SK-N-SH (cell line): ENCODE measurements at regions not wholly inside any gene's neighbourhood (a gene's known extent, or its start where the extent isn't known, plus 50 kb on each side); places are given as distances from the start of the nearest gene placed in this dataset.

Experiments used
- CTCF ChIA-PET: fragments of 300-600, 350-600 bp; formaldehyde crosslinking; extraction: SDS; loops from one replicate; lab custom pipeline; 2021; lab: Yijun Ruan, JAX
- POLR2A ChIA-PET: fragments of 350-600 bp; sonication (Branson Sonifier 250); formaldehyde crosslinking; extraction: SDS; loops from one replicate; lab custom pipeline; 2020; ENCODE audit warnings: antibody characterized with exemption, inconsistent platforms; lab: Yijun Ruan, JAX
- DNase-seq: peaks from one replicate; pipeline ENCODE4 v3.0.0; 2012
- H2AFZ ChIP-seq: fragments of 200-600 bp; sonication (generic); 2 replicates; pipeline ENCODE4 v1.8.1; 2016; ENCODE audit warnings: antibody characterized with exemption, mild to moderate bottlenecking, low read depth
- H3F3A ChIP-seq: fragments of 200-600 bp; sonication (generic); replicated peaks from 2 replicates; pipeline ENCODE3; 2016; ENCODE audit warnings: antibody characterized with exemption, mild to moderate bottlenecking; ENCODE audit not compliant: insufficient read depth
- H3K27ac ChIP-seq, 2 experiments: fragments of 200-500 bp in 1 of 2; fragments of 200-600 bp in 1 of 2; sonication (Bioruptor generic) in 1 of 2; sonication (generic), shearing (Covaris generic) in 1 of 2; 2 replicates each; pipeline versions ENCODE4 v1.5.1 to v1.6.1; 2014 to 2016; ENCODE audit warnings: low read depth in 2 of 2, inconsistent platforms in 1 of 2, low read length in 1 of 2, mild to moderate bottlenecking in 1 of 2, mixed read lengths in 1 of 2
- H3K27me3 ChIP-seq: fragments of 200-600 bp; sonication (generic), shearing (Covaris generic); 2 replicates; pipeline ENCODE4 v1.6.1; 2016; ENCODE audit warnings: mixed run types; ENCODE audit not compliant: insufficient read depth
- H3K36me3 ChIP-seq, 2 experiments: fragments of 200-500 bp in 1 of 2; fragments of 200-600 bp in 1 of 2; sonication (Bioruptor generic) in 1 of 2; sonication (generic) in 1 of 2; replicated peaks in 1 of 2; 2 replicates each; pipeline versions ENCODE3 to v1.5.1; 2014 to 2016; ENCODE audit warnings: low read length in 1 of 2, mild to moderate bottlenecking in 1 of 2; ENCODE audit not compliant: insufficient read depth in 2 of 2, control insufficient read depth in 1 of 2
- H3K4me1 ChIP-seq, 2 experiments: fragments of 200-500 bp in 1 of 2; fragments of 200-600 bp in 1 of 2; sonication (Bioruptor generic) in 1 of 2; sonication (generic), shearing (Covaris generic) in 1 of 2; 2 replicates each; pipeline versions ENCODE4 v1.5.1 to v1.6.1; 2014 to 2016; ENCODE audit warnings: low read depth in 1 of 2, low read length in 1 of 2, mixed run types in 1 of 2; ENCODE audit not compliant: insufficient read depth in 2 of 2, control insufficient read depth in 1 of 2
- H3K4me2 ChIP-seq: fragments of 200-600 bp; sonication (generic), shearing (Covaris generic); 2 replicates; pipeline ENCODE4 v1.6.1; 2017; ENCODE audit warnings: mixed run types
- H3K4me3 ChIP-seq, 2 experiments: fragments of 200-500 bp in 1 of 2; fragments of 200-600 bp in 1 of 2; sonication (Bioruptor generic) in 1 of 2; sonication (generic), shearing (Covaris generic) in 1 of 2; 2 replicates each; pipeline versions ENCODE4 v1.5.1 to v1.8.1; 2014 to 2016; ENCODE audit warnings: low read depth in 2 of 2, inconsistent platforms in 1 of 2, low read length in 1 of 2, mild to moderate bottlenecking in 1 of 2, mixed read lengths in 1 of 2, moderate library complexity in 1 of 2
- H3K79me2 ChIP-seq: fragments of 200-600 bp; sonication (generic); 2 replicates; pipeline ENCODE4 v1.8.1; 2017; ENCODE audit warnings: mild to moderate bottlenecking; ENCODE audit not compliant: insufficient read depth
- H3K9ac ChIP-seq: fragments of 200-600 bp; sonication (generic); 2 replicates; pipeline ENCODE4 v1.6.1; 2017; ENCODE audit warnings: mixed run types
- H3K9me2 ChIP-seq: fragments of 200-600 bp; sonication (generic); 2 replicates; pipeline ENCODE4 v1.6.1; 2017; ENCODE audit warnings: mixed run types
- H3K9me3 ChIP-seq: fragments of 200-600 bp; sonication (generic); 2 replicates; pipeline ENCODE4 v1.6.1; 2017; ENCODE audit warnings: mixed run types, mild to moderate bottlenecking, moderate library complexity
- H4K20me1 ChIP-seq: fragments of 200-600 bp; sonication (generic); 2 replicates; pipeline ENCODE4 v1.6.1; 2017; ENCODE audit warnings: mild to moderate bottlenecking, mixed run types; ENCODE audit not compliant: insufficient read depth
- CHD2 ChIP-seq: fragments of 150-350 bp; IDR thresholded peaks from 2 replicates; pipeline ENCODE4 v1.6.1; 2018; ENCODE audit warnings: low read length; ENCODE audit not compliant: partially characterized antibody
- ELF1 ChIP-seq: IDR thresholded peaks from 2 replicates; pipeline ENCODE4 v1.4.0; 2012
- FOXJ3 ChIP-seq: sonication (generic); formaldehyde crosslinking; IDR thresholded peaks from 2 replicates; pipeline ENCODE4 v1.5.1; 2020; ENCODE audit warnings: mild to moderate bottlenecking, missing genetic modification reagents
- GABPA ChIP-seq: IDR thresholded peaks from 2 replicates; pipeline ENCODE4 v1.4.0; 2012; ENCODE audit warnings: low read depth, mild to moderate bottlenecking
- GATA2 ChIP-seq: sonication (generic); formaldehyde crosslinking; IDR thresholded peaks from 2 replicates; pipeline ENCODE4 v1.5.0; 2020; ENCODE audit warnings: mild to moderate bottlenecking, missing genetic modification reagents
- MEF2A ChIP-seq: IDR thresholded peaks from 2 replicates; pipeline ENCODE4 v1.4.0; 2012; ENCODE audit warnings: low read depth, borderline replicate concordance
- MXI1 ChIP-seq: IDR thresholded peaks from 2 replicates; pipeline ENCODE4 v1.6.1; 2012; ENCODE audit warnings: mild to moderate bottlenecking, low read depth, low read length, improper control_type of control experiment
- NFIC ChIP-seq: IDR thresholded peaks from 2 replicates; pipeline ENCODE4 v1.4.0; 2012; ENCODE audit warnings: borderline replicate concordance
- NRF1 ChIP-seq: IDR thresholded peaks from 2 replicates; pipeline ENCODE4 v1.6.1; 2012; ENCODE audit warnings: low read depth, mild to moderate bottlenecking, low read length
- PBX3 ChIP-seq: IDR thresholded peaks from 2 replicates; pipeline ENCODE4; 2012
- RFX5 ChIP-seq: IDR thresholded peaks from 2 replicates; pipeline ENCODE4 v1.6.1; 2012; ENCODE audit warnings: mild to moderate bottlenecking, improper control_type of control experiment, low read length
- RXRA ChIP-seq: IDR thresholded peaks from 2 replicates; pipeline ENCODE4 v1.4.0; 2012; ENCODE audit warnings: low read depth, mild to moderate bottlenecking, borderline replicate concordance
- SMC3 ChIP-seq: IDR thresholded peaks from 2 replicates; pipeline ENCODE4 v1.6.1; 2012; ENCODE audit warnings: low read depth, low read length, improper control_type of control experiment
- TAF1 ChIP-seq: IDR thresholded peaks from 2 replicates; pipeline ENCODE4 v1.6.1; 2012; ENCODE audit warnings: low read depth, mild to moderate bottlenecking, low read length, moderate library complexity, borderline replicate concordance
- TCF12 ChIP-seq: IDR thresholded peaks from 2 replicates; pipeline ENCODE4 v1.4.0; 2012
- YY1 ChIP-seq: IDR thresholded peaks from 2 replicates; pipeline ENCODE4 v1.4.0; 2012; ENCODE audit warnings: low read depth, mild to moderate bottlenecking
- WGBS: methylation state at CpG from one replicate; pipeline ENCODE4 v1.1.6; 2017; ENCODE audit warnings: low lambda C conversion rate; 5-methylcytosine and 5-hydroxymethylcytosine counted together
- TF ChIP-seq, protein P1 (sequence below): IDR thresholded peaks from 2 replicates; pipeline ENCODE4 v1.4.0; 2012; ENCODE audit warnings: low read depth
- TF ChIP-seq, protein P2 (sequence below): IDR thresholded peaks from 2 replicates; pipeline ENCODE4 v1.6.1; 2012; ENCODE audit warnings: mild to moderate bottlenecking, low read depth, low read length, moderate library complexity
- TF ChIP-seq, protein P3 (sequence below): fragments of 150-350 bp; IDR thresholded peaks from 2 replicates; pipeline ENCODE4 v1.6.1; 2016; ENCODE audit warnings: mild to moderate bottlenecking, low read depth, low read length

DNA sequence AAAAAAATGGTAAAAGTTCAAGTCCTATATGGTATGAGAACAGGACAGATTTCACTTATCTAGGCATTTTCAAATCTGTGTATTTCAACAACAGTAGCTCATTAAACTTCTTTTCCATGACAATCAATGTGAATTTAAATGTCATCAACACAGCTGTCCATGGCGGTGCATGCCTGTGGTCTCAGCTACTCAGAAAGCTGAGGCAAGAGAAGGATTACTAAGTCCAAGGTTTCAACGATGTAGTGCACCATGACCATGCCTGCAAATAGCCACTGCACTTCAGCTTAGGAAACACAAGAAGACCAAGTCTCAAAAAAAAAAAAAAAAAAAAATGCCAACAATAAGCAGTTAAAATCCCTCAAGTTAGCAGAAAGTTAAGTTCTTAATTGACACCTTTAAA is 214.6 kb downstream of the C12orf50 start:
- CTCF ChIA-PET: no interaction called here
- no peak for TF ChIP-seq FOXJ3 (CRISPR knock-in tag)
- TF ChIP-seq ELF1: no peak
- no peak for TF ChIP-seq RFX5
- no peak for TF ChIP-seq SMC3
- TF ChIP-seq TCF12: no peak
- TF ChIP-seq RXRA: no peak
- no peak for TF ChIP-seq GATA2 (CRISPR knock-in tag)
- TF ChIP-seq, protein P1, sequence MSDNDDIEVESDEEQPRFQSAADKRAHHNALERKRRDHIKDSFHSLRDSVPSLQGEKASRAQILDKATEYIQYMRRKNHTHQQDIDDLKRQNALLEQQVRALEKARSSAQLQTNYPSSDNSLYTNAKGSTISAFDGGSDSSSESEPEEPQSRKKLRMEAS: no peak
- TF ChIP-seq GABPA: no peak
- no peak for TF ChIP-seq NRF1
- TF ChIP-seq, protein P2, sequence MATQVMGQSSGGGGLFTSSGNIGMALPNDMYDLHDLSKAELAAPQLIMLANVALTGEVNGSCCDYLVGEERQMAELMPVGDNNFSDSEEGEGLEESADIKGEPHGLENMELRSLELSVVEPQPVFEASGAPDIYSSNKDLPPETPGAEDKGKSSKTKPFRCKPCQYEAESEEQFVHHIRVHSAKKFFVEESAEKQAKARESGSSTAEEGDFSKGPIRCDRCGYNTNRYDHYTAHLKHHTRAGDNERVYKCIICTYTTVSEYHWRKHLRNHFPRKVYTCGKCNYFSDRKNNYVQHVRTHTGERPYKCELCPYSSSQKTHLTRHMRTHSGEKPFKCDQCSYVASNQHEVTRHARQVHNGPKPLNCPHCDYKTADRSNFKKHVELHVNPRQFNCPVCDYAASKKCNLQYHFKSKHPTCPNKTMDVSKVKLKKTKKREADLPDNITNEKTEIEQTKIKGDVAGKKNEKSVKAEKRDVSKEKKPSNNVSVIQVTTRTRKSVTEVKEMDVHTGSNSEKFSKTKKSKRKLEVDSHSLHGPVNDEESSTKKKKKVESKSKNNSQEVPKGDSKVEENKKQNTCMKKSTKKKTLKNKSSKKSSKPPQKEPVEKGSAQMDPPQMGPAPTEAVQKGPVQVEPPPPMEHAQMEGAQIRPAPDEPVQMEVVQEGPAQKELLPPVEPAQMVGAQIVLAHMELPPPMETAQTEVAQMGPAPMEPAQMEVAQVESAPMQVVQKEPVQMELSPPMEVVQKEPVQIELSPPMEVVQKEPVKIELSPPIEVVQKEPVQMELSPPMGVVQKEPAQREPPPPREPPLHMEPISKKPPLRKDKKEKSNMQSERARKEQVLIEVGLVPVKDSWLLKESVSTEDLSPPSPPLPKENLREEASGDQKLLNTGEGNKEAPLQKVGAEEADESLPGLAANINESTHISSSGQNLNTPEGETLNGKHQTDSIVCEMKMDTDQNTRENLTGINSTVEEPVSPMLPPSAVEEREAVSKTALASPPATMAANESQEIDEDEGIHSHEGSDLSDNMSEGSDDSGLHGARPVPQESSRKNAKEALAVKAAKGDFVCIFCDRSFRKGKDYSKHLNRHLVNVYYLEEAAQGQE: no peak
- no peak for TF ChIP-seq PBX3
- no peak for TF ChIP-seq TAF1
- TF ChIP-seq, protein P3, sequence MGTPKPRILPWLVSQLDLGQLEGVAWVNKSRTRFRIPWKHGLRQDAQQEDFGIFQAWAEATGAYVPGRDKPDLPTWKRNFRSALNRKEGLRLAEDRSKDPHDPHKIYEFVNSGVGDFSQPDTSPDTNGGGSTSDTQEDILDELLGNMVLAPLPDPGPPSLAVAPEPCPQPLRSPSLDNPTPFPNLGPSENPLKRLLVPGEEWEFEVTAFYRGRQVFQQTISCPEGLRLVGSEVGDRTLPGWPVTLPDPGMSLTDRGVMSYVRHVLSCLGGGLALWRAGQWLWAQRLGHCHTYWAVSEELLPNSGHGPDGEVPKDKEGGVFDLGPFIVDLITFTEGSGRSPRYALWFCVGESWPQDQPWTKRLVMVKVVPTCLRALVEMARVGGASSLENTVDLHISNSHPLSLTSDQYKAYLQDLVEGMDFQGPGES: no peak
- no peak for TF ChIP-seq MEF2A
- no peak for TF ChIP-seq YY1
- TF ChIP-seq MXI1: no peak
- TF ChIP-seq NFIC: no peak
- no peak for TF ChIP-seq CHD2
- H3K27ac ChIP-seq: no peak overlapping the region

More for the DNA sequence above, 214.6 kb downstream of the C12orf50 start:
- no peaks in the 10 kb centered on the region for H4K20me1 ChIP-seq
- H3F3A ChIP-seq: peaks cover 20% of the 10 kb centered on the region
- WGBS: 76% methylated on average over 2 of the region's 2 CpGs
- no peak overlapping the region for H3K4me3 ChIP-seq
- H3K4me1 ChIP-seq: peaks cover 0 to 14% of the 10 kb centered on the region in 2 experiments; a peak in 1 of 4 replicates
- no peaks in the 10 kb centered on the region for H3K27me3 ChIP-seq
- H3K9ac ChIP-seq: no peak overlapping the region
- H2AFZ ChIP-seq: no peak overlapping the region
- H3K79me2 ChIP-seq: no peaks in the 10 kb centered on the region
- no peaks in the 10 kb centered on the region for H3K36me3 ChIP-seq
- POLR2A ChIA-PET: no interaction called here
- no peak for DNase-seq
- no peak overlapping the region for H3K4me2 ChIP-seq
- H3K9me2 ChIP-seq: no peaks in the 10 kb centered on the region
- no peaks in the 10 kb centered on the region for H3K9me3 ChIP-seq
